ENCODE measurements at regions not wholly inside any gene's neighbourhood (a gene's known extent, or its start where the extent isn't known, plus 50 kb on each side); places are given as distances from the start of the nearest gene placed in this dataset.
"Not testable (repeated sequence)": the region's sequence is repeated elsewhere in the genome, so short reads cannot be mapped to it uniquely, and the experiment has no call there.

GRCh38 chr10:3325954-3326750, 153.6 kb upstream of the PITRM1 start:
- no peak for DNase-seq

DNA sequence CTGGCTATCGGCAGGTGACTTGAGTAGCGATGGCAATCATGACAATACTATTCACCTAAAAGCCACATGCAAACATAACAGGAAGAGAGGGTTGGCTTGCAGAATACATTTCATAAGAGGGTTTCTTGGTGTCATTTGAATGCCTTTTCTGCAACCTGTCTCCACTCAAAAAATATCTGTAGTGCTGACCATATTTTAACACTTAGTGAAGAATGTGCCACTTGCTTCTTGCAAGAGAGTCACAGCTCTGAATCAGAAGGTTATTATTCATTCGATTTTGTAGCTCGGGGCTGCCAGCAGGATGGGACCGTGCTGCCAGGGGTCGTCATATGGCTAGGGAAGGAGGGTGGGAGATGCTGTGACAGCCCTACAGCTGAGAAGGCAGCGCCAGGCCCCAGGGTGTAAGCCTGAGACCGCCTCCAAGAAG, 152.0 kb upstream of the PITRM1 start:
- DNase-seq = no peak

DNA sequence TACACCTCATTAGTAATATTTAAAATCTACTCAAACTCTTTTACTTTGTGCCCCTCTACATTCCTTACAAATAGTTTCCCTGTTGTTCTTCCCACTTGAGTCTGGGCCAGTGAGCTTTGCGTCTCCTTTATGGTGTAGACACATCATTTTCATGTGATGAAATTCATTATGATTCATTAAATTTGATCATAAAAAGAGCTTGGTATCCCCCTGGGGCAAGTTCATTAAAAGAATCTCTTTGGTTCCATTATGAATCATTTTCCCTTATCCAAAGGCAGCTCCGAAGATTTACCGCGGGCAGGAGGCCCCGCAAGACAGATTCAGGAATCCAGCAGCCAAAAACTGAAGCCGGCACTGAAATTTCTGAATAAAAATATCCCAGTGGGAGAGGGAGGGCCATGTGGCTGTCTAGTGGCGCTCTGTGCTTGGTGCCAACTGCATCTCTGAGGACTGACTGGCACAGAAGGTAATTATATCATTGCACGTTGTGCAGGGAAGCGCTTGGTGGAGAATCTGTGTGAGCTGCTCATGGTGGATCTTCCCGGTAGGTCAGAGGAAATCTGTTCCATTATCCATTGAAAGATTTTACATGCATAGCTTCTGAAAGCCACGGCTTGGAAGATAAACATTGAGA, 151.4 kb upstream of the PITRM1 start:
- no peak for DNase-seq

- DNase-seq = no peak
Observed at GRCh38 chr10:3321123-3321522, 148.5 kb upstream of the PITRM1 start.

DNA sequence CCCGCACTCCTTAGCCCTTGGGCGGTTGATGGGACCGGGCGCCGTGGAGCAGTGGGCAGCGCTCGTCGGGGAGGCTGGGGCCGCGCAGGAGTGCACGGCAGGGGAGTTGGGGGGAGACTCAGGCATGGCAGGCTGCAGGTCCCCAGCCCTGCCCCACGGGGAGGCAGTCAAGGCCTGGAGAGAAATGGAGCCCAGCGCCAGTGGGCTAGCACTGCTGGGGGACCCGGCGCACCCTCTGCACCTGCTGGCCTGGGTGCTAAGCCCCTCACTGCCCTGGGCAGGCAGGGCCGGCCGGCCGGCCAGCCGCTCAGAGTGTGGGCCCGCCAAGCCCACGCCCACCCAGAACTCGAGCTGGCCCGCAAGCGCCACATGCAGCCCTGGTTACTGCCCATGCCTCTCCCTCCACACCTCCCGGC, 147.2 kb upstream of the PITRM1 start:
- no peak for DNase-seq

DNA sequence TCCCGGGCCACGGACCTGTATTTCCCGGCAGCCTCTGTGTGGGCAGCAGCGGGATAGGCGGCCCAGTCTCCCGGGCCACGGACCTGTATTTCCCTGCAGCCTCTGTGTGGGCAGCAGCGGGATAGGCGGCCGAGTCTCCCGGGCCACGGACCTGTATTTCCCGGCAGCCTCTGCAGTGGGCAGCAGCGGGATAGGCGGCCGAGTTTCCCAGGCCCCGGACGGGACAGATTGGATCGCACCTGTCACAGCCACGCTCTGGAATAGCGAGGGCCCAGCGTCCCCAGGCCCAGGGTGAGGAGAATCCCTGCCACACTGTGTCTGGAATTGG, 145.9 kb upstream of the PITRM1 start:
- DNase-seq = not testable (repeated sequence)

DNA sequence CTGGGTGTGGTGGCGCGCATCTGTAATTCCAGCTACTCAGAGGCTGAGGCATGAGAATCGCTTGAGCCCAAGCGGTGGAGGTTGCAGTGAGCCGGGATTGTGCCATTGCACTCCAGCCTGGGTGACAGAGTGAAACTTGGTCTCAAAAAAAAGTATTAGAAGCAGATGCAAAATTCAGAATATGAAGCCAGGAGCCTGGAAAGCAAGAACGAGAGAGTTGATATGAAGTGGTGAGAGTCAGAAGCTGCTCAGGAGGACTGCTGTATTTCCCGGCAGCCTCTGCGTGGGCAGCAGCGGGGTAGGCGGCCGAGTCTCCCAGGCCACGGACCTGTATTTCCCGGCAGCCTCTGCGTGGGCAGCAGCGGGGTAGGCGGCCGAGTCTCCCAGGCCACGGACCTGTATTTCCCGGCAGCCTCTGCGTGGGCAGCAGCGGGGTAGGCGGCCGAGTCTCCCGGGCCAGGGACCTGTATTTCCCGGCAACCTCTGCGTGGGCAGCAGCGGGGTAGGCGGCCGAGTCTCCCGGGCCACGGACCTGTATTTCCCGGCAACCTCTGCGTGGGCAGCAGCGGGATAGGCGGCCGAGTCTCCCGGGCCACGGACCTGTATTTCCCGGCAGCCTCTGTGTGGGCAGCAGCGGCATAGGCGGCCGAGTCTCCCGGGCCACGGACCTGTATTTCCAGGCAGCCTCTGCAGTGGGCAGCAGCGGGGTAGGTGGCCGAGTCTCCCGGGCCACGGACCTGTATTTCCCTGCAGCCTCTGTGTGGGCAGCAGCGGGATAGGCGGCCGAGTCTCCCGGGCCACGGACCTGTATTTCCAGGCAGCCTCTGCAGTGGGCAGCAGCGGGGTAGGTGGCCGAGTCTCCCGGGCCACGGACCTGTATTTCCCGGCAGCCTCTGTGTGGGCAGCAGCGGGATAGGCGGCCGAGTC, 145.2 kb upstream of the PITRM1 start:
- not testable (repeated sequence) for DNase-seq

- not testable (repeated sequence) for DNase-seq
Observed at GRCh38 chr10:3314445-3315085, 142.0 kb upstream of the PITRM1 start.

- DNase-seq = not testable (repeated sequence)
Observed at GRCh38 chr10:3313784-3314444, 141.3 kb upstream of the PITRM1 start.

DNA sequence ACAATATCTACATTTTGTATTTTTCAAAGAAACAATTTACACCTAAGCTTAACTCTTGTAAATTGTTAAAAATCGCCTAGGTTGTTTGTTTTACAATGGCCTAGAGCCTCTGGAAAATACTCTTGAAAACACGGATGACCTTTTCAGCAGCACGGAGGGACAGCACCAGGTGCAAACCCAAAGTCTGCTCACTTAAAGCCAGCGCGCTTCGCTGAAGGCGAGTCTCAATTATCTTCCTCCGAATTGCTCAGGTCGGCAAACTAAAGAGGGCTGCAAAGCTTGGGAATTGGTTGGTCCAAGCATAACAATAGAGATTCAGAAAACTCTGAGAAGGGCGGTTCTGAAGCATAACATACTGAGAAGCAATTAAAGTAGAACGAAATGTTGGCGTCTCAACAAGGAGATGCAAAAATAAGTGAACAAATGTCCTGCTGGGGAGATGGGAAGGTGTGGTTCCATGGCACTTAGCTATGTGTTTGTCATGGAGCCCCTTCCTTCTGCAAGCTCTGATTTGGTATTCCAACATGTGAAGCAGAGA, 139.9 kb upstream of the PITRM1 start:
- DNase-seq = no peak

GRCh38 chr10:3310016-3310784, 137.6 kb upstream of the PITRM1 start:
- DNase-seq = no peak

DNA sequence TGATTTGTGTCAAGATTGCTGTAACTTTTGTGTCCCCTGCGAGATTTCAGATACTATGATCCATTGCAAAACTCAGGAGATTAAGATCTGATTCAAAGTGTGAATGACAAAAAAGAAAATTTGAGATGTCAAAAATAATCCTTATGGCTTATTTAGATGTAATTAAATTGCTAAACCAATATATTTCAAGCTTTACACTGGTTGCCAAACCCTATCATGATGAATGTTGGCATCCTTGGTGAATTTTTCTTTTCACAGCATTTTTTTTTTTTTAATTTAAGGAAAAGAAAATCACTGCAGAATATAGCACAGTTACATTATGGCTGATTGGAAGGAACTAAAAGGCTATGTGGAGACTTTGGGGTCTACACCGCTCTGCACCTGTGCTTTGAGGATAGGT, 133.5 kb upstream of the PITRM1 start:
- DNase-seq = no peak

- no peak for DNase-seq
Observed at GRCh38 chr10:3295582-3296151, 123.1 kb upstream of the PITRM1 start.

- DNase-seq = no peak
Observed at GRCh38 chr10:3294919-3295581, 122.5 kb upstream of the PITRM1 start.

DNA sequence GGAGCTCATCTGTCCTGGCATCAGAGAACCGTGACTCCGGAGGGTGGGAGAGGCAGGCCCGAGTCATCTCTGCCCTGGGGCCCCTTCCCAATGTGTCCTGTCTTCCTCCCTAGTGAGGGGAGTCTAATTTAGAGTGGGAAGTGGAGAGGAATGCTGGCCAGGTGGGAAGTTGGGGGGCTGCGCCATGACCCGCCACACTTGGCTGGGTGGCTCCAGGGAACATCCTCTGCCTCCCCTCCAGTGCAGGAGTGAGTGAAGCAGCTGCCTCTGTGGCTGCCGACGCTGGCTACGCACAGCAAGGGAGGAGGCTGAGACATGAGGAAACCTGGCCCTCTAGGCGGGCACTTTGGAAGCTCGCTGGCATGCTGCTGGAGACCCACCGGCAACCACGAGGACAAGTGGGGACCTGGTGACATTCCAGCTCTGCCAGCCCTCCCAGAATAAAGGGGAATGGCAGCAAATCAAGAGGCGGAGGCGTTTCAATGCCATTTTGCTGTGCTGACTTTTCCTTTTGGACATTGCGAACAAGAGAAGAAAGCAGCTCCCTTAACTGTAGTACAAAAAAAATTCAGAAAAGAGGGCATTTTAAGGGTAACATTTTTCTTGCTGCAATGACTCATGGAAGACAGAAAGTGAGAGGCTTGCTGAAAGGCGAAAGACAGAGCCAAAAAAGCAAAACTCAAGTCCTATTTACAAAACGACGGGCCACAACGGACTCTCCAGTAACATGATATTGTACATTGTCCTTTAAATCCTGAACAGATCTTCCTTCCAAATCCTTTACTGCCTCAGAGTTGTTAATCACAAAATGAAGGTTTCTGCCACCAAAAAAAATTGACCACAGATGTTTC, 121.2 kb upstream of the PITRM1 start:
- DNase-seq = no peak

DNA sequence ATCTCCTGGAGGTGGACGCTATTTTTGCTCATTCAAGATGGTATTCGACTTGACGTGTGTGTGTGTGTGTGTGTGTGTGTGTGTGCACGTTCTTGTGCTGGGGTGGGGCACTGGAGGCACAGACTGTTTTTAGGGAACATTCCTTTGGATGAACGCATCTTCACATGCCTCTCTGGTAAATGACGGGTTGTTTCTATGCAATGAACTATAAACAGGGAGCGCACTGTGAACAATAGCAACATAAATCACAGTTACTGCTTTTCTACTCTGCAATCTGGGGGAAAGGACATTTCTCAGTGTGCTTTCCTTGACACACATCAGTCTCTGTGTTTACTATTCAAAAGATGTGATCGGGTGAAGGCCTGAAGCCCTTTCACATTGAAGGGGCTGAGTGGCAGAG, 120.1 kb upstream of the PITRM1 start:
- DNase-seq = no peak

DNA sequence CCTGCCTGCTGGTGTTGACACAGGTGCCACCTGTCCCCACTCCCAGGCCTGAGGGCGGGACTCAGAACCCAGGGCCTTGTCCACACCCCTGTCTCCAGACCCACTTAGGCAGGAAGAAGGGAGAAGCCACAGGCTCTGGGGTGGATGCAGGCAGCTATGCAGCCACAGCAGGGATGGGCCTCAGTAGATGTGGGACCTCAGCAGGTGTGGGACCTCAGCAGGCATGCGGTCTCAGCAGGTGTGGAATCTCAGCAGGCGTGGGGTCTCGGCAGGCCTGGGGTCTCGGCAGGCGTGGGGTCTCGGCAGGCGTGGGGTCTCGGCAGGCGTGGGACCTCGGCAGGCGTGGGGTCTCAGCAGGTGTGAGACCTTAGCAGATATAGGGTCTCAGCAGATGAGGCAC, 118.0 kb upstream of the PITRM1 start:
- DNase-seq = no peak

DNA sequence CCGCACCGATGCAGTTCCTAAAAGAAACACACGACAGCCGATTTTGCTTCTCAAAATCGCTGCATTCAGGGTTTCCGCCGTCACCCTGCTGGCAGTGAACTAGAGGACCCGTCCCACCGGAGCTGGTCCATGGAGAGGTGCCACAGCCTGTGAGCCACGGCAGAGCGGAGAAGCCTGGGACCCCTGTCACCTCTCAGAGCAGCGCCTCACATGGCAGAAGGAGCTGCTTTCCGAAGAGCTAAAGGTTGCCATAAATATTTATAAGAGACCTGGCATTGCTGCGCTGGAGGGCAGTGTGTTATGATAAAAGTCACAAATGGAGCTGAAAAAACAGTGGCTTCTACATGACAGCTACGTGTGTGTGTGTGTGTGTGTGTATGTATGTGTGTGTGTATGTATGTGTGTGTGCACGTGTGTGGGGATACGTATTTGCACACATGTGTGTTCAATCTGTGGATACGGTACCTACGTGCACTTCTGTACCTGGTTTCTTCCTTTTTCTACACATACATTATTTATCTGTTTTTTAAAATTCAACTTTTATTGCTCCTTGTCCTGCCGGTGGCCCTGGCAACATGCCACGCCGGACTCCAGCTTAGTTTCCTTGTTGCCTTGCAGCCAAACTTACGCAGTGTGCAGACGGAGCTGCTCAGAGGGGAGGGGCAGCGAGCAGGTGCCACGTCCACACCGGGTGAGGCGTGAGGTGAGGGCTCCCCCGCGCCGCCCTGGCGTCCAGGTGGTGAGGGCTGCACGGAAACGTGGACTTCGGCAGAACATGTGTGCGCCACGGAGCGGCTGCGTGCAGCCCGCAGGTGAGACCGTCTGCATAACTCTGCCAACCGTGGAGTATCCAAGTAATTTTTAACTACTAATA, 115.2 kb upstream of the PITRM1 start:
- no peak for DNase-seq

- DNase-seq = no peak
Observed at GRCh38 chr10:3282674-3283017, 110.1 kb upstream of the PITRM1 start.
